H9 (cell line): ENCODE measurements at regions not wholly inside any gene's neighbourhood (a gene's known extent, or its start where the extent isn't known, plus 50 kb on each side); places are given as distances from the start of the nearest gene placed in this dataset.

Experiments used
- DNase-seq: peaks from one replicate; pipeline ENCODE4 v3.0.0-alpha.2; 2017
- H2AFZ ChIP-seq: one replicate; pipeline ENCODE4 v1.6.1; 2013; ENCODE audit warnings: mild to moderate bottlenecking, low read length, control low read depth, moderate library complexity
- H2AK5ac ChIP-seq: 2 replicates; pipeline ENCODE4 v1.6.1; 2013; ENCODE audit warnings: low read length, control low read depth, mixed read lengths; ENCODE audit not compliant: insufficient read length
- H2BK120ac ChIP-seq: one replicate; pipeline ENCODE4 v1.6.1; 2013; ENCODE audit warnings: low read depth, mild to moderate bottlenecking, low read length, control low read depth, inconsistent platforms; ENCODE audit not compliant: poor library complexity, severe bottlenecking
- H2BK12ac ChIP-seq: 2 replicates; pipeline ENCODE4 v1.6.1; 2013; ENCODE audit warnings: low read length, control low read depth, mixed read lengths, low read depth; ENCODE audit not compliant: insufficient read length
- H2BK15ac ChIP-seq: 2 replicates; pipeline ENCODE4 v1.6.1; 2013; ENCODE audit warnings: low read depth, low read length, control low read depth
- H2BK20ac ChIP-seq: one replicate; pipeline ENCODE4 v1.6.1; 2013; ENCODE audit warnings: low read depth, mild to moderate bottlenecking, low read length, control low read depth, inconsistent platforms; ENCODE audit not compliant: poor library complexity, severe bottlenecking
- H2BK5ac ChIP-seq: 2 replicates; pipeline ENCODE4 v1.6.1; 2013; ENCODE audit warnings: low read length, control low read depth, mixed read lengths; ENCODE audit not compliant: insufficient read length
- H3K14ac ChIP-seq: 2 replicates; pipeline ENCODE4 v1.6.1; 2013; ENCODE audit warnings: low read length, control low read depth; ENCODE audit not compliant: insufficient read depth
- H3K18ac ChIP-seq: 2 replicates; pipeline ENCODE4 v1.6.1; 2013; ENCODE audit warnings: low read depth, mild to moderate bottlenecking, mixed read lengths, low read length, control low read depth; ENCODE audit not compliant: insufficient read length
- H3K23ac ChIP-seq: 2 replicates; pipeline ENCODE4 v1.6.1; 2013; ENCODE audit warnings: low read length, control low read depth, mixed read lengths, low read depth; ENCODE audit not compliant: insufficient read length
- H3K23me2 ChIP-seq: 2 replicates; pipeline ENCODE4 v1.6.1; 2013; ENCODE audit warnings: low read depth, mild to moderate bottlenecking, mixed read lengths, low read length, control low read depth; ENCODE audit not compliant: insufficient read length, poor library complexity, severe bottlenecking
- H3K27ac ChIP-seq: 2 replicates; pipeline ENCODE4 v1.5.1; 2013; ENCODE audit warnings: low read length, control low read depth, mixed read lengths, low read depth; ENCODE audit not compliant: insufficient read length
- H3K27me3 ChIP-seq: 2 replicates; pipeline ENCODE4 v1.6.1; 2013; ENCODE audit warnings: low read length, control low read depth, inconsistent platforms; ENCODE audit not compliant: insufficient read depth
- H3K4ac ChIP-seq: 2 replicates; pipeline ENCODE4 v1.6.1; 2013; ENCODE audit warnings: low read depth, mild to moderate bottlenecking, control low read depth, inconsistent platforms, low read length, moderate library complexity
- H3K4me1 ChIP-seq: 2 replicates; pipeline ENCODE4 v1.6.1; 2013; ENCODE audit warnings: low read length, control low read depth, inconsistent platforms; ENCODE audit not compliant: insufficient read depth
- H3K4me2 ChIP-seq: 2 replicates; pipeline ENCODE4 v1.6.1; 2013; ENCODE audit warnings: low read length, control low read depth, mixed read lengths; ENCODE audit not compliant: insufficient read length, insufficient read depth
- H3K56ac ChIP-seq: 2 replicates; pipeline ENCODE4 v1.6.1; 2013; ENCODE audit warnings: low read depth, mild to moderate bottlenecking, mixed read lengths, low read length, control low read depth; ENCODE audit not compliant: insufficient read length
- H3K79me1 ChIP-seq: 2 replicates; pipeline ENCODE4 v1.6.1; 2013; ENCODE audit warnings: low read depth, mild to moderate bottlenecking, moderate library complexity, low read length, control low read depth, inconsistent platforms; ENCODE audit not compliant: insufficient read depth, poor library complexity, severe bottlenecking
- H3K79me2 ChIP-seq: 2 replicates; pipeline ENCODE4 v1.6.1; 2013; ENCODE audit warnings: low read length, control low read depth, inconsistent platforms; ENCODE audit not compliant: insufficient read depth
- H3K9ac ChIP-seq: 2 replicates; pipeline ENCODE4 v1.6.1; 2013; ENCODE audit warnings: low read length, control low read depth, mixed read lengths; ENCODE audit not compliant: insufficient read length; ENCODE audit errors: extremely low read depth
- H3K9me3 ChIP-seq: one replicate; pipeline ENCODE4 v1.6.1; 2013; ENCODE audit warnings: low read depth, low read length, inconsistent platforms; ENCODE audit not compliant: control insufficient read depth
- H3T11ph ChIP-seq: one replicate; pipeline ENCODE4 v1.6.1; 2013; ENCODE audit warnings: mild to moderate bottlenecking, low read length, control low read depth, inconsistent platforms
- H4K20me1 ChIP-seq: one replicate; pipeline ENCODE4 v1.6.1; 2013; ENCODE audit not compliant: control insufficient read depth, insufficient read length, insufficient read depth
- H4K5ac ChIP-seq: 2 replicates; pipeline ENCODE4 v1.6.1; 2013; ENCODE audit warnings: low read depth, mild to moderate bottlenecking, mixed read lengths, low read length, control low read depth; ENCODE audit not compliant: insufficient read length
- H4K8ac ChIP-seq: replicated peaks from 2 replicates; pipeline ENCODE4 v1.6.1; 2013; ENCODE audit warnings: low read length, control low read depth, mixed read lengths, low read depth; ENCODE audit not compliant: insufficient read length
- H4K91ac ChIP-seq: 2 replicates; pipeline ENCODE4 v1.6.1; 2013; ENCODE audit warnings: low read depth, mild to moderate bottlenecking, moderate library complexity, mixed read lengths, low read length, control low read depth; ENCODE audit not compliant: insufficient read length
- H3K27ac Mint-ChIP-seq, 3 experiments: 2 replicates in 2 of 3; 3 replicates in 1 of 3; pipeline ENCODE4 v1.8.0; 2020 to 2021; ENCODE audit warnings: mixed read lengths in 3 of 3, mild to moderate bottlenecking in 1 of 3, moderate library complexity in 1 of 3
- H3K27me3 Mint-ChIP-seq: 2 replicates; pipeline ENCODE4 v1.8.0; 2021; ENCODE audit warnings: low read depth, mild to moderate bottlenecking, moderate library complexity, mixed read lengths
- H3K36me3 Mint-ChIP-seq, 3 experiments: 2 replicates in 2 of 3; 3 replicates in 1 of 3; pipeline ENCODE4 v1.8.0; 2020 to 2021; ENCODE audit warnings: low read depth in 3 of 3, mixed read lengths in 3 of 3; ENCODE audit not compliant: insufficient read depth in 1 of 3
- H3K4me1 Mint-ChIP-seq, 2 experiments: 2 replicates each; pipeline ENCODE4 v1.8.0; 2020; ENCODE audit warnings: mixed read lengths in 2 of 2
- H3K4me3 Mint-ChIP-seq, 2 experiments: 2 replicates in 1 of 2; 3 replicates in 1 of 2; pipeline ENCODE4 v1.8.0; 2020 to 2021; ENCODE audit warnings: mild to moderate bottlenecking in 2 of 2, mixed read lengths in 2 of 2, moderate library complexity in 1 of 2
- H3K9me3 Mint-ChIP-seq, 2 experiments: 2 replicates in 1 of 2; 3 replicates in 1 of 2; pipeline ENCODE4 v1.8.0; 2020; ENCODE audit warnings: mild to moderate bottlenecking in 2 of 2, mixed read lengths in 2 of 2, moderate library complexity in 1 of 2
- CTCF ChIP-seq: fragments of 200-600 bp; sonication (generic); conservative IDR thresholded peaks from 3 replicates; pipeline ENCODE4 v1.8.0; 2021; ENCODE audit warnings: antibody characterized with exemption, mild to moderate bottlenecking
- WGBS: extraction: QIAGEN DNeasy Blood & Tissue Kit; methylation state at CpG from one replicate; pipeline ENCODE4 v1.1.7; 2013; ENCODE audit warnings: missing lambda C conversion rate, low lambda C conversion rate, mixed read lengths; ENCODE audit not compliant: insufficient read length; ENCODE audit errors: extremely low coverage; 5-methylcytosine and 5-hydroxymethylcytosine counted together

DNA sequence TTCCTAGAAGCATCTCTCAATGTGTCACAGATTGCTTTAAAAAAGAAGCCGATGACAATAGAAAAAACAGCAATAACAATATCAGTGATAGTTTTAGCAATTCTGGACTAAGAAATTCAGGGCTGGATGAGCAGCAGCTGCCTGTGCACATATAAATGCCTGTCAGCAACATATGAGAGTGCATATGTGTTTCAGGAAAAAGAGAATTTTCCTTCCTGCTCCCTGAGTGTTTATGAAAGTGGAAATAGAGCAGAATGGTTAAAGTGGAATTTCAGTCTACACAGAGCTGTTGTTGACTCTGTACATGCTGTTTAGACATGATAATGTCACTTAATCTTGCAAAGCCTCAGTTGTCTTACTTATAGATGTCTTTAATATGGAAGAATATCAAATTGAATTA is 164.4 kb upstream of the PCDH7 start:
- peaks cover 0 to 1% (median under 1%) of the 10 kb centered on the region in 3 experiments; a peak in 3 of 7 replicates for H3K36me3 Mint-ChIP-seq
- Histone ChIP-seq H3K4me2 (no peak overlapping the region), H4K91ac (no peak overlapping the region), H3K9ac (no peak overlapping the region), H2AFZ (no peak overlapping the region), H2BK5ac (no peak overlapping the region), H3K79me2 (no peaks in the 10 kb centered on the region), H3K14ac (no peak overlapping the region), H3K23ac (no peak overlapping the region), H2BK15ac (no peak overlapping the region), H4K8ac (no peak overlapping the region), H3K23me2 (no peaks in the 10 kb centered on the region), H3K56ac (no peak overlapping the region), H2BK20ac (no peak overlapping the region), H4K5ac (no peak overlapping the region), H3K27ac (no peak overlapping the region), H3T11ph (no peak overlapping the region), H3K9me3 (no peaks in the 10 kb centered on the region), H3K4ac (no peak overlapping the region), H3K27me3 (no peaks in the 10 kb centered on the region), H3K79me1 (no peaks in the 10 kb centered on the region), H3K18ac (no peak overlapping the region), H2AK5ac (no peak overlapping the region), H2BK120ac (no peak overlapping the region), H3K4me1 (no peaks in the 10 kb centered on the region), H2BK12ac (no peak overlapping the region), H4K20me1 (no peaks in the 10 kb centered on the region)
- H3K4me1 Mint-ChIP-seq = no peaks in the 10 kb centered on the region
- no peaks in the 10 kb centered on the region for H3K27me3 Mint-ChIP-seq
- no peak overlapping the region for H3K27ac Mint-ChIP-seq
- peaks cover 1 to 2% of the 10 kb centered on the region in 2 experiments; a peak in 2 of 5 replicates for H3K9me3 Mint-ChIP-seq
- TF ChIP-seq CTCF = no peak
- H3K4me3 Mint-ChIP-seq = no peak overlapping the region
- WGBS = no CpG with 5 or more reads among the region's 1 CpG
- no peak for DNase-seq
